ENCODE measurements at regions not wholly inside any gene's neighbourhood (a gene's known extent, or its start where the extent isn't known, plus 50 kb on each side); places are given as distances from the start of the nearest gene placed in this dataset.

DNA sequence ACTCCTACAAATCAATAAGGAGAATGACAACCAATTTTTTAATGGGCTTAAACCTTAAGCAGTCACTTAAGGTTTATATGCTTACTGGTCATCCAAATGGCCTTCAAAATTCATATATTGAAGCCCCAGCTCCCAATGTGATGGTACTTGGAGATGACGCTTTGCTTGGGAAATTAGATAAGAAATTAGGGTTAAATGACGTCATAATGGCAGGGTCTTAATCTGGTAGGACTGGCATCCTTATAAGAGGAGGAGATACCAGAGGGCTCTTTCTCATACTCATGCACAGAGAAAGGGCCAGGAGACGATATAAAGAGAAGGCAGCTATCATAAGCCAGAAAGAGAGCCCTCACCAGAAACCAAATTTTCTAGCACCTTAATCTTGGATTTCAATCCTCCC, 350.8 kb upstream of the NFE2L3 start:
- intact Hi-C loops (cut with micrococcal nuclease; ENCODE audit: unreplicated experiment) = no loop called here
- H3K4me2 ChIP-seq = no peak overlapping the region
- H3K27me3 ChIP-seq (ENCODE audit: insufficient read depth, low read depth) = peaks cover 41% of the 10 kb centered on the region
- POLR2A ChIA-PET (ENCODE audit: unreplicated experiment) = no interaction called here
- no peak for DNase-seq
- TF ChIP-seq EZH2 (IDR thresholded peaks at IDR 0.05; ENCODE audit: low read depth) = no peak
- TF ChIP-seq, protein P1, sequence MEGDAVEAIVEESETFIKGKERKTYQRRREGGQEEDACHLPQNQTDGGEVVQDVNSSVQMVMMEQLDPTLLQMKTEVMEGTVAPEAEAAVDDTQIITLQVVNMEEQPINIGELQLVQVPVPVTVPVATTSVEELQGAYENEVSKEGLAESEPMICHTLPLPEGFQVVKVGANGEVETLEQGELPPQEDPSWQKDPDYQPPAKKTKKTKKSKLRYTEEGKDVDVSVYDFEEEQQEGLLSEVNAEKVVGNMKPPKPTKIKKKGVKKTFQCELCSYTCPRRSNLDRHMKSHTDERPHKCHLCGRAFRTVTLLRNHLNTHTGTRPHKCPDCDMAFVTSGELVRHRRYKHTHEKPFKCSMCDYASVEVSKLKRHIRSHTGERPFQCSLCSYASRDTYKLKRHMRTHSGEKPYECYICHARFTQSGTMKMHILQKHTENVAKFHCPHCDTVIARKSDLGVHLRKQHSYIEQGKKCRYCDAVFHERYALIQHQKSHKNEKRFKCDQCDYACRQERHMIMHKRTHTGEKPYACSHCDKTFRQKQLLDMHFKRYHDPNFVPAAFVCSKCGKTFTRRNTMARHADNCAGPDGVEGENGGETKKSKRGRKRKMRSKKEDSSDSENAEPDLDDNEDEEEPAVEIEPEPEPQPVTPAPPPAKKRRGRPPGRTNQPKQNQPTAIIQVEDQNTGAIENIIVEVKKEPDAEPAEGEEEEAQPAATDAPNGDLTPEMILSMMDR (conservative IDR thresholded peaks at IDR 0.05) = no peak
- no peaks in the 10 kb centered on the region for H3K4me1 ChIP-seq (replicated peaks; ENCODE audit: insufficient read depth)
- H3K79me2 ChIP-seq (ENCODE audit: low read depth) = no peaks in the 10 kb centered on the region
- no peaks in the 10 kb centered on the region for H4K20me1 ChIP-seq (ENCODE audit: insufficient read depth)
- no peak overlapping the region for H2AFZ ChIP-seq
- H3K9me3 ChIP-seq (ENCODE audit: insufficient read depth, low read depth) = no peaks in the 10 kb centered on the region
- no peak overlapping the region for H3K27ac ChIP-seq
- CTCF ChIA-PET = no interaction called here
- H3K36me3 ChIP-seq (ENCODE audit: low read depth) = no peaks in the 10 kb centered on the region
- H3F3A ChIP-seq (ENCODE audit: insufficient read depth, low read depth) = no peaks in the 10 kb centered on the region
- no peaks in the 10 kb centered on the region for H3K9me2 ChIP-seq (ENCODE audit: insufficient read depth)
- BruUV-seq (replicated peaks) = no TSS peak
- no peak overlapping the region for H3K4me3 ChIP-seq

DNA sequence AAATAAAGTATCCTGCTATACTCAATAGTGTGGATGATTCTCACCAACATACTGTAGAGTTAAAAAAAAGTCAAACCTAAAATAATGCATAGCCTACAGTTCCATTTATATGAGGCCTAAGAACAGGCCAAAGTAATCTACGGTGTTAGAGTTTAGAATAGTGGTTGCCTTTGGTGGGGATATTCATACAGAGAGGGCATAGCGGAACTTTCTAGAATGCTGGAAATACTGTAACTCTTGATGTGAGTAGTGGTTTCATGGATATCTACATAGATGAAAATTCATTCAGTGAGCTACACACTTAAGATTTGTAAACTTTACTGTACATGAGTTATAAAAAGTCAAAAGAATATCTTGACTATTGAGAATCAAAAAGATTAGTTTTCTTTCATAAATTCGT, 349.9 kb upstream of the NFE2L3 start:
- ChIA-PET POLR2A (ENCODE audit: unreplicated experiment) (no interaction called here), CTCF (no interaction called here)

DNA sequence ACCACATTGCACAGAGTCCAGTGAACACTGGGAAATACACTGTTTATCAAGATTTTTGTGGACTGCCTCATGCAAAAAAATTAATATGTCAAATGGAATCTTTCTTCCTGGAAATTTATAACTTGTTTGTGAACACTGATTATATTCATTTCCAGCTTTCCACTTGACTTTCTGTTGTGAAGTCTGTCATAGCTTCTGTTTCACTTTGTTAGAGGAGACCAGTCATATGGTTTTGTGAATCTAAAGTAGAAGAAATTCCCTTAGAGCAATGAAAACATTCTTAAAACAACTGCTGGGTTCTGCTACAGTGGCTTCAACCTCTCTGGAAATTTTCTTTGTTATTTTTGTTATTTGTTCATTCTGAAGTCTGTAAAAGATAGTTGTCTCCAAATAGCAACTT, 349.5 kb upstream of the NFE2L3 start:
- no TSS peak for BruUV-seq (replicated peaks)

More for the DNA sequence above, 349.9 kb upstream of the NFE2L3 start:
- no peak overlapping the region for H3K4me3 ChIP-seq
- H3K27ac ChIP-seq = no peak overlapping the region
- intact Hi-C loops (cut with micrococcal nuclease; ENCODE audit: unreplicated experiment) = no loop called here
- H3K36me3 ChIP-seq (ENCODE audit: low read depth) = no peaks in the 10 kb centered on the region
- no peaks in the 10 kb centered on the region for H3K9me2 ChIP-seq (ENCODE audit: insufficient read depth)
- no peak for DNase-seq
- no peaks in the 10 kb centered on the region for H3K9me3 ChIP-seq (ENCODE audit: insufficient read depth, low read depth)
- no peaks in the 10 kb centered on the region for H3K4me1 ChIP-seq (replicated peaks; ENCODE audit: insufficient read depth)
- H3F3A ChIP-seq (ENCODE audit: insufficient read depth, low read depth) = no peaks in the 10 kb centered on the region
- H4K20me1 ChIP-seq (ENCODE audit: insufficient read depth) = no peaks in the 10 kb centered on the region
- no peak overlapping the region for H3K4me2 ChIP-seq
- no peak overlapping the region for H2AFZ ChIP-seq
- H3K27me3 ChIP-seq (ENCODE audit: insufficient read depth, low read depth) = peaks cover 50% of the 10 kb centered on the region
- no TSS peak for BruUV-seq (replicated peaks)
- H3K79me2 ChIP-seq (ENCODE audit: low read depth) = no peaks in the 10 kb centered on the region
- TF ChIP-seq, protein P1 (conservative IDR thresholded peaks at IDR 0.05) = no peak

More for the DNA sequence above, 349.5 kb upstream of the NFE2L3 start:
- TF ChIP-seq, protein P1 (conservative IDR thresholded peaks at IDR 0.05) = no peak
- TF ChIP-seq EZH2 (IDR thresholded peaks at IDR 0.05; ENCODE audit: low read depth) = no peak
- Histone ChIP-seq H3K27ac (no peak overlapping the region), H3K79me2 (ENCODE audit: low read depth) (no peaks in the 10 kb centered on the region), H3K36me3 (ENCODE audit: low read depth) (no peaks in the 10 kb centered on the region), H3K27me3 (ENCODE audit: insufficient read depth, low read depth) (peaks cover 51% of the 10 kb centered on the region), H3K4me1 (replicated peaks; ENCODE audit: insufficient read depth) (no peaks in the 10 kb centered on the region), H3K4me2 (no peak overlapping the region), H2AFZ (no peak overlapping the region), H3K4me3 (no peak overlapping the region), H4K20me1 (ENCODE audit: insufficient read depth) (no peaks in the 10 kb centered on the region), H3F3A (ENCODE audit: insufficient read depth, low read depth) (no peaks in the 10 kb centered on the region), H3K9me2 (ENCODE audit: insufficient read depth) (no peaks in the 10 kb centered on the region), H3K9me3 (ENCODE audit: insufficient read depth, low read depth) (no peaks in the 10 kb centered on the region)
- DNase-seq = no peak
- ChIA-PET POLR2A (ENCODE audit: unreplicated experiment) (no interaction called here), CTCF (no interaction called here)
- intact Hi-C loops (cut with micrococcal nuclease; ENCODE audit: unreplicated experiment) = no loop called here
